ENCODE measurements at regions not wholly inside any gene's neighbourhood (a gene's known extent, or its start where the extent isn't known, plus 50 kb on each side); places are given as distances from the start of the nearest gene placed in this dataset.

GRCh38 chr2:105652014-105652796 is 92.5 kb upstream of the NCK2 start:
- DNase-seq (ENCODE audit: low read depth) = no peak

DNA sequence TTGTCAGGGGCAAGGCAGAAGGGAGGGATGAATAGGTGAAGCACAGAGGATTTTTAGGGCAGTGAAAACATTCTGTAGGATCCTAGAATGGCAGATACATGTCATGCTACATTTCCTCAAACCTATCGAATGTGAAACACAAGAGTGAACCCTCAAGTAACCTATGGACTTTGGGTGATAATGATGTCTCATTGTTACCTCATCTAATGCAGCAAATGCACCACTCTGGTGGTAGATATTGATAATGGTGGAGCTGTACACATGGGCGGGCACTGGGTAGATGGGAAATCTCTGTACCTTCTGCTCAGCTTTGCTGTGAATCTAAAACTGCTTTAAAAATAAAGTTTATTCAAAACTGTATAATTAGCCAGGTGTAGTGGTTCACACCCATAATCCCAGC is 95.2 kb upstream of the NCK2 start:
- no peak for DNase-seq (ENCODE audit: low read depth)

GRCh38 chr2:105647731-105648130 is 97.0 kb upstream of the NCK2 start:
- DNase-seq (ENCODE audit: low read depth) = no peak

DNA sequence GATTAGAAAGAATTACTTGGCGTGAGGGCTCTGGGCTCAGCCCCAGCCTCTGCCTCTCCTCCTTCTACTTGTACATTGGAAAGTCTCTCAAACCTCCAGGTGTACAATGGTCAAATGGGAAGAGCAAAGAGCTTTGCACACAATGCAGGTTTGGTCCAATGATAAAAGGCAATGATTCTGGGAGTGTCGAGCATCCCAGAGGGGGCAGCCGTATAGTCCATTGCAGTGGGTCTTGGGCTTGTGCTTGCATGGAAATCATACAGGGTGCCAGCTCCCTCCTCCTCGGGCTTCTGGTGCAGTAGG is 98.0 kb upstream of the NCK2 start:
- no peak for DNase-seq (ENCODE audit: low read depth)

- no peak for DNase-seq (ENCODE audit: low read depth)
Measured at GRCh38 chr2:105645938-105646773, 98.6 kb upstream of the NCK2 start.

DNA sequence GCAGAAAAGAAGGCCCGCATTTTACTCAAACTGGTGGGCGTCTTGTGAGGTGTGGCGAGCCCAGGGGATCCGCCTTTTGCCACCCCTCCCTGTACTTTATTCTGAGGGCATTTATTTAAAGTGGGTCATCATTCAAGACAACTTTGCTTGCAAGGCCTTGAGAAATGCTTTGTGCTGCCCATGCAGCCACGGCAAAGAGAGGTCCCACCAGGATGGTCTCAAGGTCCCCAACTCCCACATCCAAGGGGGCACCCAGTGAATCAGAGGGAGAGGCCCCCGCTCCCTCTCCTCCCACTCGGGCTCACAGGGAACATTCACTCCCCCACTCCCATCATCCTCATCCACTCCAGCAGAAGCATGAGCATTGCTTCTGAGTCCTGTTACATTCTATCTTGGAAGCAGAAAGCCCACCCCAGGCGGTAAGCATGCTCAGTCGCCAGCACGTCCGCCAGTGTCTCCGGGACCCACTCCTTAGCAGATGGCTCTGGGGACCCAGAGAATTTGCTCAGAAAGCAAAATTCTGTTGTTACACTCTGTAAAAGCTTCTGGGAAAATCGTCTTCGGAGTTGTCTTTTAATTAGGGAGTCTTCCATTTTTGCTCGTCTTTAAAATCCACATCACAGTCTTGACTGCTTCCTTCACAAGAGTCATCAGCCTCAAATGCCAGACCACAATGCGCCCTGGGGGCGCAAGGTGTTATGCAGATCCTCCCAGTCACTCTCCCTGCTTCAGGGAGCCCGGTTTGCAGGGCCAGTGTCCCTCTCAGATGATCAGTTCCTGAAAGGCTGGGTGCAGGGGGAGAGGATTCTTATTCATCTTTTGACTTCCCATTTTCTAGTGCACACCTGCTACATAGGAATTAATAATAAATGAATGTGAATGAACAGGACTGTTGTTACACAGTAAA is 99.4 kb upstream of the NCK2 start:
- no peak for DNase-seq (ENCODE audit: low read depth)

DNA sequence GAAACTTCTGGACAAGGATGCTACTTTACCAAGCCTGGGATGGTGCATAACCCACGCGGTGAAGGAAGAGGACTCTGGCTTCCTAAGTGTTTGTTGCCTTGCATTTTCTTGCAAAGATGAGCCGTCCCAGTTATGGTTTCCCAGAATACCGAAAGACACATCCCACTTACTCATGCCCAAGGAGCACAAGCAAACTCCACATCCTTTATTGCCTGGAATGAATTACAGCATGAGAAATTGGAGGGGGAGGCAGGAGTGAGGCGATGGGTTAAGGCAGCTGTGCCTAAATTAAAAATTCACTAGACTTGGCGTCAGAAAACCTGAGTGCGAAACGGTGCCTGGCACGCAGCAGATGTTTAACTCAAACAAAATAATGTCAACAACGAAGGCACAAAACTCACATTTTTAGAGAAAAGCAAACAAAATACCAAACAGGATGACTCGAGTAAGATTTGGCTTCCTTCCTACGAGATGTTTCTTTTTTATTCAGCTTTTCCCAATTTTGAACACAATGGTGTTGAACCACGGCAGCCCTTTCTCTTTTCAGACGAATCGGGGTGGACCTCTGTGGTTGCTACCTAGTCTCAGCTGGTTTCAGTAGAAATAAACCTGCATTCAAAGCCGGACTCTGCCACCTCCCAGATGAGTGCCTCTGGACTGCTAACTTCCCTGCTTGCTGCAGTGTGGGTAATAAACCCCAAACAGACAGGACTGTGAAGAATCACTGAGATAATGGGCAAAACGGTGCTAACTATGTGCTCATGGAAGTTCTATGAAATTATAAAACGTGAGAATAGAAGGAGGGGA is 100.3 kb upstream of the NCK2 start:
- no peak for DNase-seq (ENCODE audit: low read depth)

- no peak for DNase-seq (ENCODE audit: low read depth)
Measured at GRCh38 chr2:105643405-105644173, 101.1 kb upstream of the NCK2 start.

DNA sequence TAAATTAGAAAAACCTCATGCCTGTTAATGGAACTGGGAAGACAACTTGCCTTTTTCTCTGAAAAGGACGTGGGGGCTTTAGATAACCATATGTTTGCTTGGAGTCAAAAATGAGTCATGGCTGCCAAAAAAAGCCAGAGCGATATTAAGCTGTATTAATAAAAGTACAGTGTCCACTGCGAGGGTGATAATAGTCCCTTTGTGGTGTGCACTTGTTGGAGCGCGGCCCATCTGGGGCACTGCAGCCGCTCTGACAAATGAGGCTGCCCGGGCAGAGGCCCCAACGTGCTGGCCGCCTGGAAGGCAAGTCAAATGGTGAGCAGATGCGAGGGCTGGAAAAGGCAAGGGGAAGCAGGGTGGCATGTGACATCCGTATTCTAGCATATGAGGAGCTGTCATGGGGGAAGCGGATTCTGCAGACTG is 103.3 kb upstream of the NCK2 start:
- no peak for DNase-seq (ENCODE audit: low read depth)

- DNase-seq (ENCODE audit: low read depth) = no peak
Measured at GRCh38 chr2:105640246-105640645, 104.5 kb upstream of the NCK2 start.

DNA sequence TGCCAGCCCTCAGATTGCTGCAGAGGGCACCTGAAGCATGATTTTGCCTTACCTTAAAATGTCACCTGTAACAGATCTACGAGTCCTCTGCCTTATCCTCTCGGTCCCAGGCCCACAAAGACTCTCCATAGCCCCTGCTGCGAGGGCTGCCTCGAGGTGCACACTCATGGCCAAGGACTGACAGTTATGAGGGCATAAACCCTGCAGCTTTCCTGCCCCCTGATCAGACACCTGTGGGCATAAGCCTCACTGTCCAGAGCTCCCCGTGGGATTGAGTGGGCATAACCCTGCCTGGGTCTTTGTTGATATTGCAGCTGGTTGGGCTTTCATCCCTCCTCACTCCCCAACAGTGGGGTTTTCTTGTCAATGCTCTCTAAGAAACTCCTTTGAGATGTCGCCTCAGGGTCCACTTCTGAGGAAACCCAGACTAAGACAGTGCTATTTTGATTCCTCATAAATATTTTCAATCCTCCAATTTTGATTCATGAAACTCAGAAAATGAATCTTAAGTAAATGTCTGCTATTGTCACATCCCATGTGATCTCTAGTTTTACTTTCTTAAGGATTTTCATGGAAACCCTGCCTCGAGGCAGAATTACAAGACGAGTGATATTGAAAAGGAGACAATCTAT is 108.5 kb upstream of the NCK2 start:
- no peak for DNase-seq (ENCODE audit: low read depth)

DNA sequence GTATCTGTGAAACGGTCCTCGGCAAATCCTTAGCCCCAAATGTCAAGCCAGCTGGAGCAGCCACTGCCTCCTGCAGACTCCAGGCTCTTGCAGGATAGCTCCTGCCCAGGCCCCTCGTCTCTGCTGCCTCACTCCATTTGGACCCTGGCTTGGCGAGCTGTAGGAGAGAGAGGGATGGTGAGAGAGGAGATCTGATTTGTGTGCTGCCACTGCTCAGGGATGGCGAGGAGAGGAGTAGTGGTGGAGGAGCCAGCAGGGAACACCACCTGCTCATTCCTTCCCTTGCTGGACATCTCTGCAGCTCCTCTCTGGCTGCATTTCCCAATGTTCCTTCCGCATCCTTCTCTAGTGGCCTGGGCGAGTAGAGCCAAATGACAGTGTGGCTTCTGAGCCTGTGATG is 109.1 kb upstream of the NCK2 start:
- no peak for DNase-seq (ENCODE audit: low read depth)

- no peak for DNase-seq (ENCODE audit: low read depth)
Measured at GRCh38 chr2:105634198-105634597, 110.5 kb upstream of the NCK2 start.

GRCh38 chr2:105631922-105632321 is 112.8 kb upstream of the NCK2 start:
- no peak for DNase-seq (ENCODE audit: low read depth)

GRCh38 chr2:105631011-105631410 is 113.7 kb upstream of the NCK2 start:
- no peak for DNase-seq (ENCODE audit: low read depth)

DNA sequence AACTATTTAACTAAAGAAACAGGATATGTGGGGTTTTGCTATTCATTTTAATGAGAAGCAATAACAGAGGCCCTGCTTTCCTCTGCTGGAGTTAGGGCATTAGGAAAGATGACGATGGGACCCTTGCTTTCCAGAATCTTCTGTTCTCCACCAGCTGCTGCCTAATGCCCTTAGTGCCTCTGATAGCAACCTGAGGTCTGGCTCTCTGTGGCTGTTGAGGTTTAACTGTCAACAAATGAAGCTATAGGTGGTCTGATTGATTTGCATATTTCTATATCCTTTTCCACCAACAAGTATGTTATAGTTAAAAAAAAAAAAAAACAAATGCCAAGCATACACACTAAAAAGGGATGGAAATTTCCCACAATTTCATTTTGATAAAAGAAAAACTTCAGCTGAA is 115.1 kb upstream of the NCK2 start:
- no peak for DNase-seq (ENCODE audit: low read depth)

DNA sequence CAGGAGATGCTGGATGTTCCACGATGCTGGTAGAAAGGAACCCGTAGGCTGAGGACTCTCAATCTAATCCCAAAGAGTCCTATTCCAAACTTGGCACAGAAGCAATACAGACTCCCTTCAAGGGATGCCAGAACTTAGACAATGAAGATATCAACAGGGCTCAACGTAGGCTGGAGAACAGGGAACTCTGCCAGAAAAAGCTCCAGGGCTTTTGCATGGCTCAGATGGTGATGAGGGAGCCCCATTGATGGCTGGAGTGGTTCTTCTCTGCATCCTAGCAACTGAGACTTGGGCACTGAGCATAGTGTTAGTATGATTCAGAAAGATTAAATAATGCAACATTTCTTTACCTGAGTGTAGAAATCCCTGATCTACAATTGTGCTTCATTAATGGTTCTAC is 117.2 kb upstream of the NCK2 start:
- DNase-seq (ENCODE audit: low read depth) = no peak

DNA sequence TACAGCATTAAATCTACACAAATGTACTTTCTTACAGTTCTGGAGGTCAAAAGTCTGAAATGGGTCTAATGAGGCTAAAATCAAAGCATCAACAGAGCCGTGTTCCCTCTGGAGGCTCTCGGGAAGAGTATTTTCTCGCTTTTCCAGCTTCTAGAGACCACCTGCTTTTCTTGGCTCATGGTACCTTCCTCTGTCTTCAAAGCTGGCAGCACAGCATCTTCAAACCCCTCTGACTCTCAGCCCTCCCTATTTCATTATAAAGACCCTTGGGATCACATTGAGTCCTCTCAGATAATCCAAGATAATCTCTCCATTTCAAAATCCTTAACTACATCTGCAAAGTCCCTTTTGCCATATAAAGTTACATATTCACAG is 117.8 kb upstream of the NCK2 start:
- no peak for DNase-seq (ENCODE audit: low read depth)

DNA sequence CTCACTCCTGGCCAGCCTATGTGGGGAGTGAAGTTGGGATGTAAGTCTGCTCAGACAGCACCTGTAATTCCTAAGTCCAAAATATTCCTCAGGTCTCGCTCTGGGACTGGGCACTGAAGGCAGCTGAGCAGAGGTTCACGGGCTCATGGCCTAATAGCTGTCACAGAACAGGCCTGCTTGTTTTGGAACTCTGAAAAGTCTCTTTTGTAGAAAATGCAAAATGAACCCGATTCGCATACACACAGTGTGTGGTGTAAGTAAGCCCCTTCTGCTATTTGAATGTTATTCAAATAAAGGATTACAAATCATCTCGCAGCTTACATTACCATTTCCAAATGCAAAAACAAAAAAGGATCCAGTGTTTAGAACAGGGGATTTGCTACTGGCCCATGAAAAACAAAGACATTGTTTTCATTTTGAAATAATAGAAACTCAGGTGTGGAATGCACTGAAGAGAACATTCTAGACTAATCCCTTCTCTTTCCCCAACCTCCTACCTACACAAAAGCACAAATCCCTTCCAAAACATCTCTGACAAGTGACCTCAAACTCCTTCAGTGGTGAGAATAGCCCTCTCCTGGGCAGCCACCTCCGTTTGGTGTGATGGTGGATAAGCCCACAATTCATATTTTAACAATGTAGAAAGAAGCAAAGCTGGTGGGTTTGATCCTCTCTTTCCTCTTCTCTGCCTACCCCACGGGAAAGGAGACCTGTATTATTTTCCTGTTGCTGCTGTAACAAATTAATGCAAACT is 118.3 kb upstream of the NCK2 start:
- no peak for DNase-seq (ENCODE audit: low read depth)

GRCh38 chr2:105625632-105626031 is 119.1 kb upstream of the NCK2 start:
- DNase-seq (ENCODE audit: low read depth) = no peak

Data from Daoy (cell line).